Hindlimb muscle (tissue), 1 donor: ENCODE measurements at regions not wholly inside any gene's neighbourhood (a gene's known extent, or its start where the extent isn't known, plus 50 kb on each side); places are given as distances from the start of the nearest gene placed in this dataset.

Experiments used
- DNase-seq: peaks from one replicate; pipeline ENCODE4 v3.0.0-alpha.2; 2013

DNA sequence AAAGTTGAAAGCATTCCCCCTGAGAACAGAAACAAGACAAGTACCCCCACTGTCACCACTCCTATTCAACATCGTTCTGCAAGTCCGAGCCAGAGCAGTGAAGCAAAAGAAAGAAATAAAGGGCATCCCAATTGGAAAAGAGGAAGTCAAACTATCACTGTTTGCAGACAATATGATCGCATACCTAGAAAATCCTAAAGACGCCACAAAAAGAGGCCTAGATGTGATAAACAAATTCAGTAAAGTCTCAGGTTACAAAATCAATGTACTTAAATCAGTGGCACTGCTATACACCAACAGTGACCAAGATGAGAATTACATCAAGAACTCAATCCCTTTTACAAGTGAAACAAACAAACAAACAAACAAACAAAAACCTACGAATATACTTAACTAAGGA lies 87.7 kb upstream of the COCH start:
- no peak for DNase-seq

GRCh38 chr14:30790827-30791226 lies 83.5 kb upstream of the COCH start:
- DNase-seq = no peak

DNA sequence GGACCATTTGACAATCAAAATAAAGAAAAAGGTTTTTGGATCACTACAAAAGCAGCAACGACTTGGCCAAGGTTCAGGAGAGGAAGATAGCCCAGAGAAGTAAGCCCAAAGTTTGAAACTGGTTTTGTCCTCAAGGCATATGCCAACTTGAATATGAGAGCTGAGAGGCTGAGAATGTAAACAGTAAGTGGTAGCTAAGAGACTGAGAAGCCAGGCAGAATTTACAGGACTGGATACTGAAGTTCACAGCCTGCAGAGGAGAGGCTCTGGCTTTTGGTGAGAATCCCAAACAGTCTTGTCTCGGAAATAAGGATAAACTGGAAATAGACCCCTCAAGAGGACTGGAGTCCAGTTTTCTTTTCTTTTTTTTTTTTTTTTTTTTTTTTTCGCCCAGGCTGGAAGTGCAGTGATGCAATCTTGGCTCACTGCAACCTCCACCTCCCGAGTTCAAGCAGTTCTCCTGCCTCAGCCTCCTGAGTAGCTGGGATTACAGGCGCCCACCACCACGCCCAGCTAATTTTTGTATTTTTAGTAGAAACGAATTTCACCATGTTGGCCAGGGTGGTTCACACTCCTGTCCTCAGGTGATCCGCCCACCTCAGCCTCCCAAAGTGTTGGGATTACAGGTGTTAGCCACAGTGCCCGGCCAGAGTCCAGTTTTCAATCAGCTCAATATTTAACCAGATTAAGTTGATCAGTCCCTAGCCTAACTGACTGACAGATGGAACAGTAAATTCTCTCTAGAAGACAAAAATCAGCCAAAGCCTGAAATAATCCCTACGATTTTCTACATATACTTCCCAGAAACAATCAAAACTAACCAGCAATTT lies 82.6 kb upstream of the COCH start:
- DNase-seq = no peak

- DNase-seq = no peak
Observed at GRCh38 chr14:30796707-30797106, 77.7 kb upstream of the COCH start.

GRCh38 chr14:30798516-30798915 lies 75.8 kb upstream of the COCH start:
- no peak for DNase-seq

- DNase-seq = no peak
Observed at GRCh38 chr14:30798961-30799360, 75.4 kb upstream of the COCH start.

- no peak for DNase-seq
Observed at GRCh38 chr14:30799933-30800332, 74.4 kb upstream of the COCH start.

DNA sequence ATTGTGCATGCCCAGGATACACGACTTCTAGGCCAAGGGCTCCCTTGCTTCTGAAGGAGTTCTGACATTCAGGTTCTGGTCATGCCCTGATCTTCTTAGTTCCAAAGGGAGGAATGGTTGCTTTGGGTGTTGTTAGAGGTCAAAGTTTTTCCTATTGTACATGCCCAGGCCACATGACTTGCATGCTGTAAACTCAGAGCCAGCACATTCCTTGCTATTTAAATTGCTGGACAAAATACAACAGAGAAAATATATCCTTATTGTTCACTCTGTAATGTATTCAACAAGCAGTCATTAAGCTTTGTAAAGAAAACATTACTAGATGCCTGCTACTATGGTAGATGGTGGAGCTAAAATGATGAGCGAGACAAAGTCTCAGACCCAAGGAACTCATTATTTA lies 71.2 kb upstream of the COCH start:
- DNase-seq = peak; percentile 6

GRCh38 chr14:30805284-30805683 lies 69.1 kb upstream of the COCH start:
- no peak for DNase-seq

- no peak for DNase-seq
Observed at GRCh38 chr14:30808576-30808975, 65.8 kb upstream of the COCH start.

DNA sequence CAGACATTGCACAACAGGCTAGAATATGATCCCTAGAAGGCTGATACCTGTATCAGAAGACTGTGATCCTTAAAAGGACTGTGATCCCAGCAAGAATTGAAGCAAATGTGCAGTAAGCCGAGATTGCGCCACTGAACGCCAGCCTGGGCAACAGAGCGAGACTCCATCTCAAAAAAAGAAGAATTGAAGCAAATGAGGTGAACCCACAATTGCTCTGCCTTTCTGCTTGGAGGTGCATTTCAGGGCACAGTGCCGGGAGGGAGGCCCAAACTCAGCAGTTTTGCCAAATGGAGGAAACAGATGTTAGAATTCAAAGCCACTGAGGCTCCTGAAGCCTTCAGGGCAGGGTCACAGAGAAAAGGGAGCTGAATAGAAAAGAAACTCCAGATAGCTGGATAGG lies 61.1 kb upstream of the COCH start:
- DNase-seq = peak; percentile 13

DNA sequence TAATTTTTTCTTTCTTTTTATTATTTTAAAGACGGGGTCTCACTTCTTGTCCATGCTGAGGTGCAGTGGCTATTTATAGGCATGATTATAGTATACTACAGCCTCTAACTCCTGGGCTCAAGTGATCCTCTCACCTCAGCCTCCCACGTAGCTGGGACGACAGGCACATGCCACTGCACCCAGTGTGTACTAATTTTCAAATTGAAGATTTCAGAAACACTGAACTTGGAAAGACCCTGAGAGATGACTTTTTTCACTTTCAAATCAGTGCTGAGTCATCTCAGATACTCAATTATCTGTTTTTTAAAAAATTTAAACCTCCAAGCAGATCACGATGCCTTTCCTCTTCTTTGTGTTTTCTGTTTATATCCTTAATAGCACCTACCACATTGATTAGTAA lies 53.7 kb upstream of the COCH start:
- DNase-seq = no peak

- no peak for DNase-seq
Observed at GRCh38 chr14:30822080-30822571, 52.2 kb upstream of the COCH start.
